Ectodermal cell (in vitro differentiated cells): ENCODE measurements at regions not wholly inside any gene's neighbourhood (a gene's known extent, or its start where the extent isn't known, plus 50 kb on each side); places are given as distances from the start of the nearest gene placed in this dataset.

Source experiments
- H3K27ac ChIP-seq: 2 replicates; pipeline ENCODE4 v1.7.0; 2013; ENCODE audit warnings: mild to moderate bottlenecking, low read depth, low read length; ENCODE audit not compliant: insufficient read depth, poor library complexity, severe bottlenecking
- H3K27me3 ChIP-seq: 2 replicates; pipeline ENCODE4 v1.7.0; 2013; ENCODE audit warnings: mild to moderate bottlenecking, low read length; ENCODE audit not compliant: insufficient read depth, control insufficient read depth, poor library complexity, severe bottlenecking
- H3K36me3 ChIP-seq: one replicate; pipeline ENCODE4 v1.7.0; 2013; ENCODE audit warnings: low read length; ENCODE audit not compliant: control insufficient read depth, insufficient read depth
- H3K4me1 ChIP-seq: one replicate; pipeline ENCODE4 v1.7.0; 2013; ENCODE audit warnings: low read length; ENCODE audit not compliant: control insufficient read depth, insufficient read depth
- H3K4me3 ChIP-seq: 2 replicates; pipeline ENCODE4 v1.7.0; 2013; ENCODE audit warnings: low read depth, low read length, control low read depth; ENCODE audit not compliant: insufficient read depth
- H3K9me3 ChIP-seq: 2 replicates; pipeline ENCODE4 v1.7.0; 2013; ENCODE audit warnings: mild to moderate bottlenecking, low read length, moderate library complexity; ENCODE audit not compliant: control insufficient read depth
- WGBS, 2 experiments: methylation state at CpG; one replicate each; pipeline ENCODE4 v1.1.7; 2013; ENCODE audit warnings: missing lambda C conversion rate in 2 of 2; 5-methylcytosine and 5-hydroxymethylcytosine counted together

GRCh38 chr16:85971902-85972638 is 73.1 kb downstream of the IRF8 start:
- WGBS, 2 experiments, result 91 to 92% methylated on average over 17 of the region's 17 CpGs
- Histone ChIP-seq H3K36me3 (no peaks in the 10 kb centered on the region), H3K27me3 (no peaks in the 10 kb centered on the region), H3K27ac (no peak overlapping the region), H3K9me3 (no peaks in the 10 kb centered on the region), H3K4me3 (no peak overlapping the region), H3K4me1 (peaks cover 9% of the 10 kb centered on the region)

- H3K27ac ChIP-seq, result no peak overlapping the region
- WGBS, 2 experiments, result 93 to 94% methylated on average over 13 of the region's 13 CpGs
These were observed 75.7 kb downstream of the IRF8 start for GRCh38 chr16:85974428-85975375.

GRCh38 chr16:85975451-85975981 is 76.6 kb downstream of the IRF8 start:
- no peaks in the 10 kb centered on the region for H3K9me3 ChIP-seq
- H3K27ac ChIP-seq, result no peak overlapping the region
- 57 to 69% methylated on average over 7 of the region's 7 CpGs for WGBS, 2 experiments
- no peaks in the 10 kb centered on the region for H3K36me3 ChIP-seq
- H3K4me3 ChIP-seq, result no peak overlapping the region
- peaks cover 6% of the 10 kb centered on the region for H3K4me1 ChIP-seq
- H3K27me3 ChIP-seq, result no peaks in the 10 kb centered on the region

More at GRCh38 chr16:85974428-85975375, 75.7 kb downstream of the IRF8 start:
- no peaks in the 10 kb centered on the region for H3K9me3 ChIP-seq
- no peak overlapping the region for H3K4me3 ChIP-seq
- H3K36me3 ChIP-seq, result no peaks in the 10 kb centered on the region
- peaks cover 6% of the 10 kb centered on the region for H3K4me1 ChIP-seq
- no peaks in the 10 kb centered on the region for H3K27me3 ChIP-seq

- no peaks in the 10 kb centered on the region for H3K36me3 ChIP-seq
- no peak overlapping the region for H3K27ac ChIP-seq
- no peaks in the 10 kb centered on the region for H3K27me3 ChIP-seq
- no peak overlapping the region for H3K4me3 ChIP-seq
- WGBS, 2 experiments, result 92 to 94% methylated on average over 22 of the region's 22 CpGs
- H3K4me1 ChIP-seq, result peaks cover 6% of the 10 kb centered on the region
- H3K9me3 ChIP-seq, result no peaks in the 10 kb centered on the region
These were observed 79.4 kb downstream of the IRF8 start for GRCh38 chr16:85978291-85978775.

- WGBS, 2 experiments, result 95 to 96% methylated on average over 13 of the region's 13 CpGs
- peaks cover 6% of the 10 kb centered on the region for H3K4me1 ChIP-seq
- no peaks in the 10 kb centered on the region for H3K36me3 ChIP-seq
- no peaks in the 10 kb centered on the region for H3K27me3 ChIP-seq
- H3K4me3 ChIP-seq, result no peak overlapping the region
- no peaks in the 10 kb centered on the region for H3K9me3 ChIP-seq
- H3K27ac ChIP-seq, result no peak overlapping the region
These were observed 80.0 kb downstream of the IRF8 start for GRCh38 chr16:85978976-85979375.

GRCh38 chr16:85979605-85980004 is 80.6 kb downstream of the IRF8 start:
- H3K4me1 ChIP-seq, result peaks cover 6% of the 10 kb centered on the region
- WGBS, 2 experiments, result 85% methylated on average over 11 of the region's 11 CpGs
- no peaks in the 10 kb centered on the region for H3K9me3 ChIP-seq
- no peaks in the 10 kb centered on the region for H3K36me3 ChIP-seq
- no peak overlapping the region for H3K27ac ChIP-seq
- H3K4me3 ChIP-seq, result no peak overlapping the region
- no peaks in the 10 kb centered on the region for H3K27me3 ChIP-seq

- H3K27me3 ChIP-seq, result no peaks in the 10 kb centered on the region
- no peak overlapping the region for H3K27ac ChIP-seq
- H3K4me3 ChIP-seq, result no peak overlapping the region
- no peaks in the 10 kb centered on the region for H3K9me3 ChIP-seq
- H3K4me1 ChIP-seq, result peaks cover under 1% of the 10 kb centered on the region
- WGBS, 2 experiments, result 96 to 97% methylated on average over 6 of the region's 6 CpGs
- H3K36me3 ChIP-seq, result no peaks in the 10 kb centered on the region
These were observed 81.7 kb downstream of the IRF8 start for GRCh38 chr16:85980686-85981085.

GRCh38 chr16:85981826-85982562 is 83.0 kb downstream of the IRF8 start:
- Histone ChIP-seq H3K4me3 (no peak overlapping the region), H3K36me3 (no peaks in the 10 kb centered on the region), H3K4me1 (no peaks in the 10 kb centered on the region), H3K27me3 (no peaks in the 10 kb centered on the region), H3K27ac (no peak overlapping the region), H3K9me3 (no peaks in the 10 kb centered on the region)
- 91 to 92% methylated on average over 14 to 16 of the region's 16 CpGs for WGBS, 2 experiments

- no peaks in the 10 kb centered on the region for H3K36me3 ChIP-seq
- H3K27me3 ChIP-seq, result no peaks in the 10 kb centered on the region
- WGBS, 2 experiments, result 91% methylated on average over 23 of the region's 23 CpGs
- H3K4me1 ChIP-seq, result no peaks in the 10 kb centered on the region
- H3K9me3 ChIP-seq, result no peaks in the 10 kb centered on the region
- H3K4me3 ChIP-seq, result no peak overlapping the region
- H3K27ac ChIP-seq, result no peak overlapping the region
These were observed 83.6 kb downstream of the IRF8 start for GRCh38 chr16:85982563-85982939.
